Pancreas (tissue), 10 donors: ENCODE measurements at regions not wholly inside any gene's neighbourhood (a gene's known extent, or its start where the extent isn't known, plus 50 kb on each side); places are given as distances from the start of the nearest gene placed in this dataset.
"Not testable (repeated sequence)": the region's sequence is repeated elsewhere in the genome, so short reads cannot be mapped to it uniquely, and the experiment has no call there.

ENCODE experiments used
- ATAC-seq, 4 donors: fragments of 200-7000 bp; cut with Tn5 transposase; one replicate each; pipeline versions ENCODE4 v1.8.0 to v1.9.1; 2020; ENCODE audit warnings: mild to moderate bottlenecking in 4 of 4, moderate library complexity in 4 of 4
- DNase-seq, 6 donors: peaks; one replicate each; pipeline ENCODE4 v3.0.0-alpha.2; 2020
- FAIRE-seq: peaks from 2 replicates; lab custom pipeline; 2012; peaks lifted over from hg19 to GRCh38; lab: Jason Lieb, UNC
- H3K27ac ChIP-seq, 4 donors: fragments of 200-600 bp; sonication (generic); 1 replicate in 3 of 4; 2 replicates in 1 of 4; pipeline versions ENCODE4 v1.5.0 to v1.8.0; 2020
- H3K27me3 ChIP-seq, 4 donors: fragments of 200-600 bp; one replicate each; pipeline ENCODE4 v1.8.0; 2021
- H3K36me3 ChIP-seq, 3 donors: fragments of 200-600 bp; sonication (generic) in 1 of 3; one replicate each; pipeline versions ENCODE4 v1.5.0 to v1.8.0; 2020 to 2021
- H3K4me1 ChIP-seq, 3 donors: fragments of 200-600 bp; one replicate each; pipeline ENCODE4 v1.8.0; 2021
- H3K4me3 ChIP-seq, 4 donors: fragments of 200-600 bp; sonication (generic) in 2 of 4; one replicate each; pipeline versions ENCODE4 v1.5.0 to v1.8.0; 2020 to 2021
- H3K9me3 ChIP-seq, 4 donors: fragments of 200-600 bp; one replicate each; pipeline ENCODE4 v1.8.0; 2021
- CTCF ChIP-seq, 4 donors: fragments of 200-600 bp; sonication (generic) in 3 of 4; IDR thresholded peaks; one replicate each; pipeline versions ENCODE4 v1.5.0 to v1.8.0; 2021; ENCODE audit warnings: antibody characterized with exemption in 4 of 4
- WGBS, 2 donors: extraction: QIAGEN DNeasy Blood & Tissue Kit; methylation state at CpG; one replicate each; pipeline ENCODE4 v1.1.7; 2013; 5-methylcytosine and 5-hydroxymethylcytosine counted together
- intact Hi-C, 3 donors: fragments of 100-400 bp; cut with DNase I; formaldehyde crosslinking; loops; one replicate each; pipeline versions ENCODE4 v1.11.1 to v1.14.2; 2022
- donor health status: healthy with polysubstance abuse.
- donor health status: DM: no; HTN: no; CAD: no; lungs with moderate emphysema.
- donor health status: DM: no; HTN: no; CAD: no.
- donor health status: control.
- donor health status: control.
- donor health status: Bipolar disorder and iron deficiency.
- donor health status: DM: yes; HTN: yes; CAD: no.
- donor health status: DM: no; HTN: no; CAD: no.
- donor health status: DM: no; HTN: no; CAD: no.
- donor health status: DM: yes; HTN: yes; CAD: no.

- no peak for ATAC-seq
- no peak for TF ChIP-seq CTCF (IDR thresholded peaks at IDR 0.05)
Observed at GRCh38 chr2:167726788-167727187, 520.6 kb downstream of the STK39 start.

DNA sequence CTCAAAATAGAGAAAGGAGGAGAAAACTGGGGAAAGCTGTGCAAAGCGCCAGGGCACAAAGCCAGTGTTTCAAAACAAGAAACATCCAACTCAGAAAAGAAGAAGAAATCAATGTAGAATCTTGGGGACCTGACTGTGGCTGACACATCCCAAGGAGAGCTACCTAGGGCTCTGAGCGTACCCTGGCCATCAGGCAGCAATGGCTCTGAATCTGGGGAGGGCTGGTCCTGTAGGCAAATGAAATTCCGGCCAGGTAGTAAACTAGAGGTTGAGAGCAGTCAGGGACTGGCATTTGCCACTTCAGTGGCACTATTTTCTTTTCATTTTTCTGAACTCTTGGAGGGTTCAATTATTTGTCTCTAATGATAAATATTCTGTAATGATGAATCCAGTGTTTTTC, 525.8 kb downstream of the STK39 start:
- DNase-seq (no peak), ATAC-seq (no peak), FAIRE-seq (no peak)
- H3K4me1 ChIP-seq: no peaks in the 10 kb centered on the region
- H3K36me3 ChIP-seq: no peaks in the 10 kb centered on the region
- intact Hi-C loops: no loop called here
- H3K9me3 ChIP-seq: no peaks in the 10 kb centered on the region
- H3K27ac ChIP-seq: no peak overlapping the region
- TF ChIP-seq CTCF (IDR thresholded peaks at IDR 0.05): no peak
- H3K4me3 ChIP-seq: no peak overlapping the region
- 81 to 93% methylated on average over 3 of the region's 3 CpGs for WGBS, 2 donors
- H3K27me3 ChIP-seq: no peaks in the 10 kb centered on the region

More at GRCh38 chr2:167726788-167727187, 520.6 kb downstream of the STK39 start:
- no peaks in the 10 kb centered on the region for H3K9me3 ChIP-seq
- no peaks in the 10 kb centered on the region for H3K4me1 ChIP-seq
- intact Hi-C loops: no loop called here
- no peaks in the 10 kb centered on the region for H3K27me3 ChIP-seq
- H3K36me3 ChIP-seq: no peaks in the 10 kb centered on the region
- DNase-seq (no peak), FAIRE-seq (no peak)
- H3K4me3 ChIP-seq: no peak overlapping the region
- no peak overlapping the region for H3K27ac ChIP-seq
- WGBS, 2 donors: 72 to 78% methylated on average over 2 of the region's 2 CpGs

DNA sequence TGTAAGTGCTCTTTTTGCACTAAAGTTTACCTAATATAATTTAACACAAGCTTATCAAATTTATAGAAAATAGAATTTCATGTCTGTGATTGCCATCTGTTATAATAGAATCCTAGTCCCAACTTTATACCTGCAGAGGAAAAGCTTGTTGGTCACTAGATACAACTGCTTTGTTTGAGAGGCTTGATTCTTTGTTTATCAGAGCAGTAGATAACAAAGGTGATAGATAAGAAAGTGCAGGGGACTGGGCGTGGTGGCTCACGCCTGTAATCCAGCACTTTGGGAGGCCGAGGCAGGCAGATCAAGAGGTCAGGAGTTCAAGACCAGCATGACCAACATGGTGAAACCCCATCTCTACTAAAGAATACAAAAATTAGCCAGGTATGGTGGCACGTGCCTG, 528.0 kb downstream of the STK39 start:
- H3K27ac ChIP-seq: no peak overlapping the region
- 76 to 86% methylated on average over 4 of the region's 4 CpGs for WGBS, 2 donors
- FAIRE-seq (no peak), ATAC-seq (no peak), DNase-seq (no peak)
- H3K27me3 ChIP-seq: no peaks in the 10 kb centered on the region
- H3K9me3 ChIP-seq: no peaks in the 10 kb centered on the region
- no peak overlapping the region for H3K4me3 ChIP-seq
- TF ChIP-seq CTCF (IDR thresholded peaks at IDR 0.05): no peak
- H3K36me3 ChIP-seq: no peaks in the 10 kb centered on the region
- intact Hi-C loops: no loop called here
- no peaks in the 10 kb centered on the region for H3K4me1 ChIP-seq

GRCh38 chr2:167718560-167718959, 528.8 kb downstream of the STK39 start:
- H3K27ac ChIP-seq: no peak overlapping the region
- no peak overlapping the region for H3K4me3 ChIP-seq
- no peak for TF ChIP-seq CTCF (IDR thresholded peaks at IDR 0.05)
- ATAC-seq (no peak), DNase-seq (no peak), FAIRE-seq (no peak)
- H3K27me3 ChIP-seq: no peaks in the 10 kb centered on the region
- no peaks in the 10 kb centered on the region for H3K4me1 ChIP-seq
- H3K36me3 ChIP-seq: no peaks in the 10 kb centered on the region
- intact Hi-C loops: no loop called here
- no peaks in the 10 kb centered on the region for H3K9me3 ChIP-seq
- WGBS, 2 donors: 94 to 99% methylated on average over 1 of the region's 1 CpG

GRCh38 chr2:167715932-167716331, 531.5 kb downstream of the STK39 start:
- H3K4me1 ChIP-seq: no peaks in the 10 kb centered on the region
- H3K27me3 ChIP-seq: no peaks in the 10 kb centered on the region
- intact Hi-C loops: no loop called here
- H3K36me3 ChIP-seq: no peaks in the 10 kb centered on the region
- FAIRE-seq: no peak
- WGBS, 2 donors: 87 to 89% methylated on average over 29 of the region's 29 CpGs
- H3K4me3 ChIP-seq: no peak overlapping the region
- H3K27ac ChIP-seq: no peak overlapping the region
- no peak for TF ChIP-seq CTCF (IDR thresholded peaks at IDR 0.05)
- no peak for ATAC-seq
- DNase-seq: peak in 2 of 6 donors; percentile 39 to 44
- H3K9me3 ChIP-seq: no peaks in the 10 kb centered on the region

DNA sequence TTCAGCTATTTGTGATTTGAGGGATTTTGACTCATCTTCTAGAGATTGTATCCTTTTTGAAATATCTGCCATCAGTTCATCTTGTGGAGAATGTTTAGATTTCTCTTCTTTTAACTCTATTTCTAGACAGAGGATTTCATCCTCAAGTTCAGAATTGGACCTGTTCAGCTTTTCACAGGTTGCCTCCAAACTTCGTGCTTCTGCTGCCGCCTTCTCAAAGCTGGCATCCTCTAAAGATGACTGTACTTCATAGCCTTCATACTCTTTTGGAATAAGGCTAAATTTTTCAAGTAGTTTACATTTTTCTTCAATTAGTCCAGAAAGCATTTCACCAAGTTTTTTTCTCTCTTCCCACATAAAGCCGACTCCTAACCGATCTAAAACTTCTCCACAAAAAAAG, 531.9 kb downstream of the STK39 start:
- intact Hi-C loops, DNase-seq, FAIRE-seq, H3K4me1 ChIP-seq, H3K27ac ChIP-seq, H3K4me3 ChIP-seq, H3K27me3 ChIP-seq, ATAC-seq, H3K9me3 ChIP-seq, H3K36me3 ChIP-seq: not testable (repeated sequence)
- 73 to 83% methylated on average over 4 of the region's 4 CpGs for WGBS, 2 donors
